WTC11 (cell line): ENCODE measurements at regions not wholly inside any gene's neighbourhood (a gene's known extent, or its start where the extent isn't known, plus 50 kb on each side); places are given as distances from the start of the nearest gene placed in this dataset.
"Not testable (repeated sequence)": the region's sequence is repeated elsewhere in the genome, so short reads cannot be mapped to it uniquely, and the experiment has no call there.

Experiments
- ATAC-seq: fragments of 200-7000 bp; cut with Tn5 transposase; 2 replicates; pipeline ENCODE4 v1.10.0; 2021; ENCODE audit warnings: mild to moderate bottlenecking, moderate library complexity
- CTCF ChIA-PET: fragments of 300-600 bp; sonication (Branson Sonifier 250); formaldehyde crosslinking; loops from one replicate; lab custom pipeline; 2021; ENCODE audit warnings: antibody characterized with exemption; lab: Charles Lee
- POLR2A ChIA-PET: fragments of 350-600 bp; sonication (Branson Sonifier 250); formaldehyde crosslinking; loops from one replicate; lab custom pipeline; 2021; ENCODE audit warnings: antibody characterized with exemption; lab: Charles Lee
- DNase-seq: peaks from one replicate; pipeline ENCODE4 v3.0.0; 2021; ENCODE audit warnings: low spot score
- H3K27ac Mint-ChIP-seq: 2 replicates; pipeline ENCODE4 v1.8.0; 2021; ENCODE audit warnings: mixed read lengths
- H3K27me3 Mint-ChIP-seq: 2 replicates; pipeline ENCODE4 v1.8.0; 2021; ENCODE audit warnings: low read depth, mild to moderate bottlenecking, moderate library complexity, mixed read lengths
- H3K36me3 Mint-ChIP-seq: 2 replicates; pipeline ENCODE4 v1.8.0; 2021; ENCODE audit warnings: mixed read lengths
- H3K4me1 Mint-ChIP-seq: 2 replicates; pipeline ENCODE4 v1.8.0; 2022; ENCODE audit warnings: mixed read lengths
- H3K4me3 Mint-ChIP-seq: 2 replicates; pipeline ENCODE4 v1.8.0; 2021; ENCODE audit warnings: mild to moderate bottlenecking, moderate library complexity, mixed read lengths
- H3K9me3 Mint-ChIP-seq: 2 replicates; pipeline ENCODE4 v1.8.0; 2021; ENCODE audit warnings: mixed read lengths
- ESRRA ChIP-seq: sonication (generic); formaldehyde crosslinking; IDR thresholded peaks from 2 replicates; pipeline ENCODE4 v1.8.1; 2022; ENCODE audit warnings: mild to moderate bottlenecking, missing genetic modification reagents, borderline replicate concordance
- FOXK1 ChIP-seq: sonication (generic); formaldehyde crosslinking; IDR thresholded peaks from 2 replicates; pipeline ENCODE4 v1.8.0; 2022; ENCODE audit warnings: mild to moderate bottlenecking, moderate library complexity, missing genetic modification reagents
- GABPB1 ChIP-seq: sonication (generic); formaldehyde crosslinking; IDR thresholded peaks from 2 replicates; pipeline ENCODE4 v1.8.1; 2023; ENCODE audit warnings: mild to moderate bottlenecking, missing genetic modification reagents
- IRF2 ChIP-seq: sonication (generic); formaldehyde crosslinking; IDR thresholded peaks from 2 replicates; pipeline ENCODE4 v1.8.0; 2022; ENCODE audit warnings: low read depth, missing genetic modification reagents, borderline replicate concordance
- MYBL2 ChIP-seq: sonication (generic); formaldehyde crosslinking; IDR thresholded peaks from 2 replicates; pipeline ENCODE4 v1.8.1; 2023; ENCODE audit warnings: mild to moderate bottlenecking, moderate library complexity, missing genetic modification reagents
- NFE2L1 ChIP-seq: sonication (generic); formaldehyde crosslinking; IDR thresholded peaks from 2 replicates; pipeline ENCODE4 v1.8.1; 2023; ENCODE audit warnings: missing genetic modification reagents
- NFYB ChIP-seq: sonication (generic); formaldehyde crosslinking; conservative IDR thresholded peaks from 2 replicates; pipeline ENCODE4 v1.8.0; 2022; ENCODE audit warnings: low read depth, missing genetic modification reagents
- NR3C1 ChIP-seq: sonication (generic); formaldehyde crosslinking; conservative IDR thresholded peaks from 2 replicates; pipeline ENCODE4 v1.8.1; 2023; ENCODE audit warnings: low read depth, mild to moderate bottlenecking, missing genetic modification reagents
- SP1 ChIP-seq: sonication (generic); formaldehyde crosslinking; conservative IDR thresholded peaks from 2 replicates; pipeline ENCODE4 v1.8.1; 2022; ENCODE audit warnings: missing genetic modification reagents
- TCF7 ChIP-seq: sonication (generic); formaldehyde crosslinking; IDR thresholded peaks from 2 replicates; pipeline ENCODE4 v1.8.0; 2022; ENCODE audit warnings: mild to moderate bottlenecking, low read depth, missing genetic modification reagents, moderate library complexity
- TEAD4 ChIP-seq: sonication (generic); formaldehyde crosslinking; IDR thresholded peaks from 2 replicates; pipeline ENCODE4 v1.8.0; 2022; ENCODE audit warnings: mild to moderate bottlenecking, missing genetic modification reagents
- ZMAT4 ChIP-seq: fragments of 250-450 bp; sonication (Bioruptor Pico); IDR thresholded peaks from 2 replicates; pipeline ENCODE4 v1.9.0; 2021; ENCODE audit warnings: mild to moderate bottlenecking
- ZNF138 ChIP-seq: sonication (generic); formaldehyde crosslinking; conservative IDR thresholded peaks from 2 replicates; pipeline ENCODE4 v1.8.1; 2022; ENCODE audit warnings: mild to moderate bottlenecking, moderate library complexity, missing genetic modification reagents
- ZNF396 ChIP-seq: fragments of 250-450 bp; sonication (Bioruptor Pico); IDR thresholded peaks from 2 replicates; pipeline ENCODE4 v1.8.0; 2021; ENCODE audit warnings: mild to moderate bottlenecking, moderate library complexity, borderline replicate concordance
- TF ChIP-seq, protein P1 (sequence below): sonication (generic); formaldehyde crosslinking; IDR thresholded peaks from 2 replicates; pipeline ENCODE4 v1.8.1; 2023; ENCODE audit warnings: mild to moderate bottlenecking, missing genetic modification reagents, borderline replicate concordance
- TF ChIP-seq, protein P2 (sequence below): sonication (generic); formaldehyde crosslinking; IDR thresholded peaks from 2 replicates; pipeline ENCODE4 v1.8.1; 2022; ENCODE audit warnings: low read depth, missing genetic modification reagents, borderline replicate concordance
- TF ChIP-seq, protein P3 (sequence below): fragments of 250-450 bp; sonication (Bioruptor Pico); IDR thresholded peaks from 2 replicates; pipeline ENCODE4 v1.8.0; 2021; ENCODE audit warnings: mild to moderate bottlenecking

DNA sequence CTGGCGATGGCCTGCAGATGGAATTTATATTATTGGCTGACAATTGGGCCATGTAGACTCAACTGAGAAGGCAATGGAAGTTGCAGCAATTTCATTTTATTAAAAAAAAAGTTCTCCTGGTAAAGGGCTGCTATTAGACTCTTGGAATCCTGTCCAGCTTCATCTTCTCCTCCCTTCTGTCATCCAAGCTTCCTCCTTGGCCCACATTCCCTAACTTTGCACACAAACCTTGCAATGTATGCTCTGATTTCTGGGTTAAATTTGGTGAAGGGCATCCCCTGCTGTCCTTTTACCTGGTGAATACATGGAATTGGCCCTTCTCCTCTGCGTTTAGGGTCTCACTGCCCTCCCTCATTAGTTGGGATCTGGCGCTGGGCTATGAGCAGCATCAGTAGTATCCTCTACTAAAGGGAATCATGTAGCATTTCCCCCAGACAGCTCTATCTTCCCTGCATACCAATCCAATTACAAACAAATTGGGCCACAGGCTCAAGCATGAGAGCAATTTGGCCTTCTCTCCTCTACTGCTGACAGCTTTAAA is 336.9 kb downstream of the BMP4 start (continued):
- TF ChIP-seq, protein P1, sequence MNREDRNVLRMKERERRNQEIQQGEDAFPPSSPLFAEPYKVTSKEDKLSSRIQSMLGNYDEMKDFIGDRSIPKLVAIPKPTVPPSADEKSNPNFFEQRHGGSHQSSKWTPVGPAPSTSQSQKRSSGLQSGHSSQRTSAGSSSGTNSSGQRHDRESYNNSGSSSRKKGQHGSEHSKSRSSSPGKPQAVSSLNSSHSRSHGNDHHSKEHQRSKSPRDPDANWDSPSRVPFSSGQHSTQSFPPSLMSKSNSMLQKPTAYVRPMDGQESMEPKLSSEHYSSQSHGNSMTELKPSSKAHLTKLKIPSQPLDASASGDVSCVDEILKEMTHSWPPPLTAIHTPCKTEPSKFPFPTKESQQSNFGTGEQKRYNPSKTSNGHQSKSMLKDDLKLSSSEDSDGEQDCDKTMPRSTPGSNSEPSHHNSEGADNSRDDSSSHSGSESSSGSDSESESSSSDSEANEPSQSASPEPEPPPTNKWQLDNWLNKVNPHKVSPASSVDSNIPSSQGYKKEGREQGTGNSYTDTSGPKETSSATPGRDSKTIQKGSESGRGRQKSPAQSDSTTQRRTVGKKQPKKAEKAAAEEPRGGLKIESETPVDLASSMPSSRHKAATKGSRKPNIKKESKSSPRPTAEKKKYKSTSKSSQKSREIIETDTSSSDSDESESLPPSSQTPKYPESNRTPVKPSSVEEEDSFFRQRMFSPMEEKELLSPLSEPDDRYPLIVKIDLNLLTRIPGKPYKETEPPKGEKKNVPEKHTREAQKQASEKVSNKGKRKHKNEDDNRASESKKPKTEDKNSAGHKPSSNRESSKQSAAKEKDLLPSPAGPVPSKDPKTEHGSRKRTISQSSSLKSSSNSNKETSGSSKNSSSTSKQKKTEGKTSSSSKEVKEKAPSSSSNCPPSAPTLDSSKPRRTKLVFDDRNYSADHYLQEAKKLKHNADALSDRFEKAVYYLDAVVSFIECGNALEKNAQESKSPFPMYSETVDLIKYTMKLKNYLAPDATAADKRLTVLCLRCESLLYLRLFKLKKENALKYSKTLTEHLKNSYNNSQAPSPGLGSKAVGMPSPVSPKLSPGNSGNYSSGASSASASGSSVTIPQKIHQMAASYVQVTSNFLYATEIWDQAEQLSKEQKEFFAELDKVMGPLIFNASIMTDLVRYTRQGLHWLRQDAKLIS (CRISPR knock-in tag) = no peak
- TF ChIP-seq NFE2L1 (CRISPR knock-in tag) = no peak
- TF ChIP-seq ZMAT4 (CRISPR knock-in tag) = no peak
- no peak for TF ChIP-seq ZNF138 (CRISPR knock-in tag)
- no peak for TF ChIP-seq TCF7
- no peak for TF ChIP-seq SP1 (CRISPR knock-in tag)
- TF ChIP-seq FOXK1 (CRISPR knock-in tag) = no peak
- TF ChIP-seq, protein P2, sequence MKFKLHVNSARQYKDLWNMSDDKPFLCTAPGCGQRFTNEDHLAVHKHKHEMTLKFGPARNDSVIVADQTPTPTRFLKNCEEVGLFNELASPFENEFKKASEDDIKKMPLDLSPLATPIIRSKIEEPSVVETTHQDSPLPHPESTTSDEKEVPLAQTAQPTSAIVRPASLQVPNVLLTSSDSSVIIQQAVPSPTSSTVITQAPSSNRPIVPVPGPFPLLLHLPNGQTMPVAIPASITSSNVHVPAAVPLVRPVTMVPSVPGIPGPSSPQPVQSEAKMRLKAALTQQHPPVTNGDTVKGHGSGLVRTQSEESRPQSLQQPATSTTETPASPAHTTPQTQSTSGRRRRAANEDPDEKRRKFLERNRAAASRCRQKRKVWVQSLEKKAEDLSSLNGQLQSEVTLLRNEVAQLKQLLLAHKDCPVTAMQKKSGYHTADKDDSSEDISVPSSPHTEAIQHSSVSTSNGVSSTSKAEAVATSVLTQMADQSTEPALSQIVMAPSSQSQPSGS (CRISPR knock-in tag) = no peak
- no peak for TF ChIP-seq ZNF396

DNA sequence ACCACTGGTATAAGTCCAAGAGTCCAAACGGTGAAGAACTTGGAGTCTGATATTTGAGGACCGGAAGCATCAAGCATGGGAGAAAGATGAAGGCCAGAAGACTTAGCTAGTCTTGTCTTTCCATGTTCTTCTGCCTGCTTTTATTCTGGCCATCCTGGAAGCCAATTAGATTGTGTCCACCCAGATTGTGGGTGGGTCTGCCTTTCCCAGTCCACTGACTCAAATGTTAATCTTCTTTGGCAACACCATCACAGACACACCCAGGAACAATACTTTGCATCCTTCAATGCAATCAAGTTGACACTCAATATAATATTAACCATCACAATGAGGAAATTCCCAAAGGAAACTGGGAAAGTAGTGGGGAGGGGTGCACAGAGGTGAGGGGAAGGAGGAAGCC is 340.1 kb downstream of the BMP4 start:
- not testable (repeated sequence) for H3K27me3 Mint-ChIP-seq

GRCh38 chr14:53615252-53615651 is 341.4 kb downstream of the BMP4 start:
- ChIA-PET CTCF (no interaction called here), POLR2A (no interaction called here)
- DNase-seq (no peak), ATAC-seq (no peak)
- Mint-ChIP-seq H3K27me3 (no peaks in the 10 kb centered on the region; the same call in 1 of the 2 replicates), H3K4me3 (no peak overlapping the region), H3K9me3 (peaks cover 9% of the 10 kb centered on the region; the same call in 1 of the 2 replicates), H3K36me3 (no peaks in the 10 kb centered on the region), H3K27ac (no peak overlapping the region), H3K4me1 (peaks cover 7% of the 10 kb centered on the region)
- TF ChIP-seq GABPB1 (CRISPR knock-in tag) = 0 out of 2 replicates have a peak, but pooled peaks have one; percentile 52
- no peak for TF ChIP-seq MYBL2 (CRISPR knock-in tag)

More for the DNA sequence above, 340.1 kb downstream of the BMP4 start:
- DNase-seq, CTCF ChIA-PET, ATAC-seq, H3K9me3 Mint-ChIP-seq, H3K4me1 Mint-ChIP-seq, POLR2A ChIA-PET, H3K27ac Mint-ChIP-seq, H3K36me3 Mint-ChIP-seq, H3K4me3 Mint-ChIP-seq: not testable (repeated sequence)

DNA sequence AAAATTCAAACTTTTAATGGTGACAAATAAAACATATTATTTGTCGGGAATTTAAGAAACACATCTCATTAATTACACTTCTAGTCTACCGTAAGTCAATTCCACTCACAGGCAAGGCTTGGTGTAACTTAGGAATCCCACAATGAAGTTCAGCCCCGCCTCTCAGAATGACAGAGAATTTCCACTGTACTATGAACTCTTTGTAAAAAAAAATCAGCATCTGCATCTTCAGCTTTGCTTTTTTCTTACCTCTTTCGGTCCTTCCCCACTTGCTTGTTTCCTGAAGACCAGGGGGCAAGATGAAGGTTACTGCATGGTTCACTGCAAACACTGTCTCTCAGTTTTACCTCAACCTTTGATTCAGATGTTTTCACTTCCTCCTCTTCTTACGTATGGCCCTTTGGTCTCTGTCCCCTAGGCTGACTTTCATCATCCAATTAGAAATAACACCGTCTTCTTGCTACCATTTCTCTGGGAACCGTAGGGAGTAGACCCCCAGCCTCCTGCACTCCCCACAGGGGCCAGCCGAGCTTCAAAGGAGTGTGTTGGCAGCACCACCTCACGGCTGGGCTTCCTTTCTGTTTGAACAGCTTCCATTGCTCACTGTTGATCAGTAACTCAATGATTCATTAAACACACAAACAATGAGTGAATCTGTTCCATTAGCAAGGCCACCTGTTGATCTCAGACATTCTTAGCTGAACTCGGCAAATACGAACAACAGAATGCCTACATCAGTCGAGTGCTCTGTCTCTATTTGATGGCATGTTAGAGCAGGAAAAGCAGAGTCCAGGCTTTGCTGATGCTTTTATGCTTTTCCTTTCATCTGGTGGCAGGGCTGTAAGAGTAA is 343.0 kb downstream of the BMP4 start:
- DNase-seq = no peak
- ATAC-seq = peak; percentile 71
- POLR2A ChIA-PET = no interaction called here
- H3K27me3 Mint-ChIP-seq = no peaks in the 10 kb centered on the region; the same call in 1 of the 2 replicates
- no peak for TF ChIP-seq NR3C1 (CRISPR knock-in tag)
- no peak for TF ChIP-seq TEAD4 (CRISPR knock-in tag)
- TF ChIP-seq, protein P3, sequence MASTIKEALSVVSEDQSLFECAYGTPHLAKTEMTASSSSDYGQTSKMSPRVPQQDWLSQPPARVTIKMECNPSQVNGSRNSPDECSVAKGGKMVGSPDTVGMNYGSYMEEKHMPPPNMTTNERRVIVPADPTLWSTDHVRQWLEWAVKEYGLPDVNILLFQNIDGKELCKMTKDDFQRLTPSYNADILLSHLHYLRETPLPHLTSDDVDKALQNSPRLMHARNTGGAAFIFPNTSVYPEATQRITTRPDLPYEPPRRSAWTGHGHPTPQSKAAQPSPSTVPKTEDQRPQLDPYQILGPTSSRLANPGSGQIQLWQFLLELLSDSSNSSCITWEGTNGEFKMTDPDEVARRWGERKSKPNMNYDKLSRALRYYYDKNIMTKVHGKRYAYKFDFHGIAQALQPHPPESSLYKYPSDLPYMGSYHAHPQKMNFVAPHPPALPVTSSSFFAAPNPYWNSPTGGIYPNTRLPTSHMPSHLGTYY (CRISPR knock-in tag) = no peak
- TF ChIP-seq IRF2 = no peak
- no peak for TF ChIP-seq NFYB (CRISPR knock-in tag)
- no peak for TF ChIP-seq ESRRA (CRISPR knock-in tag)
- peak; percentile 95 for TF ChIP-seq GABPB1 (CRISPR knock-in tag)
- TF ChIP-seq, all 79 proteins: peak for 1
- CTCF ChIA-PET = interaction anchor here (1.0 kb wide), 1 partner anchor 715 kb away, joined by 3 read pairs; no protein-coding TSS in a partner anchor
- peaks cover 7% of the 10 kb centered on the region for H3K4me1 Mint-ChIP-seq
- H3K4me3 Mint-ChIP-seq = no peak overlapping the region
- H3K36me3 Mint-ChIP-seq = no peaks in the 10 kb centered on the region
- peaks cover 9% of the 10 kb centered on the region; the same call in 1 of the 2 replicates for H3K9me3 Mint-ChIP-seq
- H3K27ac Mint-ChIP-seq = no peak overlapping the region
